Testis (tissue), 2 donors: ENCODE measurements at regions not wholly inside any gene's neighbourhood (a gene's known extent, or its start where the extent isn't known, plus 50 kb on each side); places are given as distances from the start of the nearest gene placed in this dataset.

Experiments used
- CTCF ChIP-seq, 3 experiments: fragments of 450-650 bp in 2 of 3; fragments of 200-600 bp in 1 of 3; sonication (generic) in 1 of 3; IDR thresholded peaks; one replicate each; pipeline ENCODE4 v1.5.1; 2016 to 2019; ENCODE audit warnings: antibody characterized with exemption in 3 of 3, mild to moderate bottlenecking in 2 of 3, moderate library complexity in 1 of 3
- POLR2A ChIP-seq: fragments of 450-650 bp; IDR thresholded peaks from one replicate; pipeline ENCODE4 v1.6.1; 2017; ENCODE audit warnings: antibody characterized with exemption, mild to moderate bottlenecking, moderate library complexity

DNA sequence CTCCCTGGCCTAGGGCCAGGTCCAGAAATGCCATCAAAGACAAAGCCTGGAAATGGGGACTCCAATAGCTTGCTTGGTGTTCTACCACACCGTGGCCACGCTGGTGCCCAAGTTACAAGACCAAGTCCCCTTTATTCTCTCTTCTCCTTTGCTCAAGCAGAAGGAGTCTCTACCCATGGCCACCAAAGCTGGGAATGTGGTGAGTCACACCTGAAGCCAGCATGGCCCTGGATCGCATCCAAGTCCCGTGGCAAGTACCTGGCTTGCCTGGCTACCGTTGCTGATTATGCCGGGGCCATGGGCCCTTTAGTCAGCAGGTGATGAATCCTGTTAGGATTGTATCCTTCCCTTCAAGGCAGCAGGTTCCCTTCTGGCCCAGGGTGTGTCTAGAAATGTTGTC, 260.0 kb downstream of the HAPSTR1 start:
- TF ChIP-seq POLR2A (no peak), CTCF (IDR thresholded peaks at IDR 0.05) (no peak)
